ENCODE measurements at regions not wholly inside any gene's neighbourhood (a gene's known extent, or its start where the extent isn't known, plus 50 kb on each side); places are given as distances from the start of the nearest gene placed in this dataset.
"Not testable (repeated sequence)": the region's sequence is repeated elsewhere in the genome, so short reads cannot be mapped to it uniquely, and the experiment has no call there.

DNA sequence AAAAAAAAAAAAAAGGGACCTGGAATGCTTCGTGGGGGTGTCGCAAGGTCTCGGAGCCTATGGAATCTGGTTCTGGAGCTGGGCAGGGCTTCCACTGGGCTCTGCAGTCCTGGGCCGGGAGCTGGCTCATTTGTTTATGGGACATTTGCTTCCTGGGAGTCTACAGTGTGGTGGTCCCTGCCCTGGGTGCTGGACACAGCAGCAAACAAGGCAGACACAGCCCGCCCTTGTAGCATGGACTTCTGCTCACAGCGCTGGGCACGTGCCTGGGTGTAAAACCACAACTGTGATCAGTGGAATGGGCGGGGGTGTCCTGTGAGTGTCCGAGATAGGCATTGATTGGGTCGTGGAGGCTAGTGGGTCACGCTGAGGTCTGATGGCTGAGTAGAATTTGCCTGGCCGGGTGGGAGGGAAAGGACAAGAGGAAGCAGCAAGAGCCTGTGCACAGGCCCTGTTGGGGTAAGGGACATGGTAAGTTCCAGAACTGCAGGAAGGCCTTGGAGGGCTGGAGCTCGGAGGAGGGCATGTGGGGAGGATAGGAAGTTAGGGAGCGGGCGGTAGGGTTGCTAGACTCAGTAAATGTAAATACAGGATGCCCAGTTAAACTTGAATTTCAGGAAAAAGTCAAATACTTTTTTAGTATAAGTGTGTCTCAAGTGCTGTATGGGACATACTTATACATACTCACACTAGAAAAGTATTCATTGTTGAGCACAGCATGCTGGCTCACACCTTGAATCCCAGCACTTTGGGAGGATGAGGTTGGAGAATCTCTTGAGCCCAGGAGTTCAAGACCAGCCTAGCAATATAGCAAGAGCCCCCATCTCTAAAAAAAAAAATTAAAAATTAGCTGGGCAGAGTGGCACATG is 61.3 kb upstream of the PMEPA1 start:
- CTCF ChIA-PET, result interaction anchor here (0.6 kb wide), 1 partner anchor 115 kb away, joined by 3 read pairs; no protein-coding TSS in a partner anchor
- POLR2A ChIA-PET, result no interaction called here
- no peak for DNase-seq (ENCODE audit: low read depth, low spot score)
- H3K27me3 ChIP-seq (ENCODE audit: control insufficient read depth, insufficient read depth, low read length), result peaks cover 4% of the 10 kb centered on the region
- H3K27ac ChIP-seq (ENCODE audit: low read depth, low read length), result no peak overlapping the region
- no peaks in the 10 kb centered on the region for H3K9me3 ChIP-seq (ENCODE audit: control insufficient read depth, insufficient read depth, low read length)
- TF ChIP-seq, protein P1, sequence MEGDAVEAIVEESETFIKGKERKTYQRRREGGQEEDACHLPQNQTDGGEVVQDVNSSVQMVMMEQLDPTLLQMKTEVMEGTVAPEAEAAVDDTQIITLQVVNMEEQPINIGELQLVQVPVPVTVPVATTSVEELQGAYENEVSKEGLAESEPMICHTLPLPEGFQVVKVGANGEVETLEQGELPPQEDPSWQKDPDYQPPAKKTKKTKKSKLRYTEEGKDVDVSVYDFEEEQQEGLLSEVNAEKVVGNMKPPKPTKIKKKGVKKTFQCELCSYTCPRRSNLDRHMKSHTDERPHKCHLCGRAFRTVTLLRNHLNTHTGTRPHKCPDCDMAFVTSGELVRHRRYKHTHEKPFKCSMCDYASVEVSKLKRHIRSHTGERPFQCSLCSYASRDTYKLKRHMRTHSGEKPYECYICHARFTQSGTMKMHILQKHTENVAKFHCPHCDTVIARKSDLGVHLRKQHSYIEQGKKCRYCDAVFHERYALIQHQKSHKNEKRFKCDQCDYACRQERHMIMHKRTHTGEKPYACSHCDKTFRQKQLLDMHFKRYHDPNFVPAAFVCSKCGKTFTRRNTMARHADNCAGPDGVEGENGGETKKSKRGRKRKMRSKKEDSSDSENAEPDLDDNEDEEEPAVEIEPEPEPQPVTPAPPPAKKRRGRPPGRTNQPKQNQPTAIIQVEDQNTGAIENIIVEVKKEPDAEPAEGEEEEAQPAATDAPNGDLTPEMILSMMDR (IDR thresholded peaks at IDR 0.05; ENCODE audit: low read depth, low read length), result no peak
- H3K4me3 ChIP-seq (ENCODE audit: low read depth, low read length), result no peak overlapping the region

- H3K9me3 ChIP-seq (ENCODE audit: control insufficient read depth, insufficient read depth, low read length); H3K4me3 ChIP-seq (ENCODE audit: low read depth, low read length); DNase-seq (ENCODE audit: low read depth, low spot score); H3K27ac ChIP-seq (ENCODE audit: low read depth, low read length); H3K27me3 ChIP-seq (ENCODE audit: control insufficient read depth, insufficient read depth, low read length); POLR2A ChIA-PET: not testable (repeated sequence)
- CTCF ChIA-PET, result interaction anchor here (0.6 to 0.7 kb wide), 2 partner anchors 35 to 116 kb away, joined by 3 read pairs; no protein-coding TSS in a partner anchor
Measured at GRCh38 chr20:57770401-57770800, 60.6 kb upstream of the PMEPA1 start.

- ChIA-PET POLR2A (no interaction called here), CTCF (no interaction called here)
- TF ChIP-seq, protein P1 (IDR thresholded peaks at IDR 0.05; ENCODE audit: low read depth, low read length), result no peak
- Histone ChIP-seq H3K9me3 (ENCODE audit: control insufficient read depth, insufficient read depth, low read length) (no peaks in the 10 kb centered on the region), H3K4me3 (ENCODE audit: low read depth, low read length) (no peak overlapping the region), H3K27me3 (ENCODE audit: control insufficient read depth, insufficient read depth, low read length) (no peaks in the 10 kb centered on the region), H3K27ac (ENCODE audit: low read depth, low read length) (no peak overlapping the region)
- no peak for DNase-seq (ENCODE audit: low read depth, low spot score)
Measured at GRCh38 chr20:57769756-57770155, 59.9 kb upstream of the PMEPA1 start.

DNA sequence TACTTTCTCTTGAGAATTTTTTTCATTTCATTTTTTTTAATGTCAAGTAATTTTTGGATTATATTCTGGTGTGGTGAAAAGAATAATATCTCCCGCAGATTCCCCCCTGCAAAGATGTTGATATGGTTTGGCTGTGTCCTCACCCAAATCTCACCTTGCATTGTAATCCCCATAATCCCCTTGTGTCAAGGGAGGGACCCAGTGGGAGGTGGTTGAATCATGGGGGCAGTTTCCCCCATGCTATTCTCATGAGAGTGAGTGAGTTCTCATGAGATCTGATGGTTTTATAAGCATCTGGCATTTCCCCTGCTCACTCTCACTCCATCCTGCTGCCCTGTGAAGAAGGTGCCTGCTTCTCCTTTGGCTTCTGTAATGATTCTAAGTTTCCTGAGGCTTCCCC is 58.7 kb upstream of the PMEPA1 start:
- TF ChIP-seq, protein P1 (IDR thresholded peaks at IDR 0.05; ENCODE audit: low read depth, low read length), result no peak
- Histone ChIP-seq H3K9me3 (ENCODE audit: control insufficient read depth, insufficient read depth, low read length) (no peaks in the 10 kb centered on the region), H3K4me3 (ENCODE audit: low read depth, low read length) (no peak overlapping the region), H3K27ac (ENCODE audit: low read depth, low read length) (no peak overlapping the region), H3K27me3 (ENCODE audit: control insufficient read depth, insufficient read depth, low read length) (no peaks in the 10 kb centered on the region)
- ChIA-PET CTCF (no interaction called here), POLR2A (no interaction called here)
- no peak for DNase-seq (ENCODE audit: low read depth, low spot score)

- ChIA-PET POLR2A (no interaction called here), CTCF (no interaction called here)
- Histone ChIP-seq H3K27ac (ENCODE audit: low read depth, low read length) (no peak overlapping the region), H3K27me3 (ENCODE audit: control insufficient read depth, insufficient read depth, low read length) (no peaks in the 10 kb centered on the region), H3K4me3 (ENCODE audit: low read depth, low read length) (no peak overlapping the region), H3K9me3 (ENCODE audit: control insufficient read depth, insufficient read depth, low read length) (no peaks in the 10 kb centered on the region)
- DNase-seq (ENCODE audit: low read depth, low spot score), result no peak
- TF ChIP-seq, protein P1 (IDR thresholded peaks at IDR 0.05; ENCODE audit: low read depth, low read length), result no peak
Measured at GRCh38 chr20:57767441-57767840, 57.6 kb upstream of the PMEPA1 start.

Data from AG04450 (cell line).